Endodermal cell (in vitro differentiated cells): ENCODE measurements at regions not wholly inside any gene's neighbourhood (a gene's known extent, or its start where the extent isn't known, plus 50 kb on each side); places are given as distances from the start of the nearest gene placed in this dataset.

Experiments used
- DNase-seq: peaks from one replicate; pipeline ENCODE4 v3.0.0-alpha.2; 2017
- H3K27ac ChIP-seq: 2 replicates; pipeline ENCODE4 v1.5.1; 2013; ENCODE audit warnings: mild to moderate bottlenecking, low read depth, low read length, moderate library complexity
- H3K27me3 ChIP-seq: 2 replicates; pipeline ENCODE4 v1.6.1; 2013; ENCODE audit warnings: mild to moderate bottlenecking, low read length, moderate library complexity; ENCODE audit not compliant: insufficient read depth, control insufficient read depth, poor library complexity, severe bottlenecking
- H3K36me3 ChIP-seq: 2 replicates; pipeline ENCODE4 v1.7.0; 2013; ENCODE audit warnings: mild to moderate bottlenecking, low read length, moderate library complexity; ENCODE audit not compliant: control insufficient read depth, insufficient read depth
- H3K4me1 ChIP-seq: one replicate; pipeline ENCODE4 v1.7.0; 2013; ENCODE audit warnings: low read length; ENCODE audit not compliant: control insufficient read depth, insufficient read depth
- H3K4me3 ChIP-seq: 2 replicates; pipeline ENCODE4 v1.5.1; 2013; ENCODE audit warnings: mild to moderate bottlenecking, low read length, moderate library complexity
- H3K9ac ChIP-seq: 2 replicates; pipeline ENCODE4 v1.6.1; 2013; ENCODE audit warnings: mild to moderate bottlenecking, low read length, moderate library complexity; ENCODE audit not compliant: poor library complexity, severe bottlenecking; ENCODE audit errors: extremely low read depth
- H3K9me3 ChIP-seq: 2 replicates; pipeline ENCODE4 v1.6.1; 2013; ENCODE audit warnings: mild to moderate bottlenecking, low read length, moderate library complexity; ENCODE audit not compliant: control insufficient read depth
- H3K27ac Mint-ChIP-seq: 2 replicates; pipeline ENCODE4 v1.8.0; 2020; ENCODE audit warnings: mixed read lengths
- H3K27me3 Mint-ChIP-seq: 2 replicates; pipeline ENCODE4 v1.8.0; 2021; ENCODE audit warnings: mild to moderate bottlenecking, mixed read lengths; ENCODE audit not compliant: insufficient read depth
- H3K36me3 Mint-ChIP-seq: 2 replicates; pipeline ENCODE4 v1.8.0; 2020; ENCODE audit warnings: low read depth, mixed read lengths
- H3K4me1 Mint-ChIP-seq: 2 replicates; pipeline ENCODE4 v1.8.0; 2020; ENCODE audit warnings: mixed read lengths
- H3K4me3 Mint-ChIP-seq: 2 replicates; pipeline ENCODE4 v1.8.0; 2020; ENCODE audit warnings: mild to moderate bottlenecking, moderate library complexity, mixed read lengths
- H3K9me3 Mint-ChIP-seq: 2 replicates; pipeline ENCODE4 v1.8.0; 2020; ENCODE audit warnings: mild to moderate bottlenecking, mixed read lengths
- CTCF ChIP-seq: fragments of 200-600 bp; sonication (generic); conservative IDR thresholded peaks from 2 replicates; pipeline ENCODE4 v1.5.0; 2021; ENCODE audit warnings: antibody characterized with exemption, mild to moderate bottlenecking
- WGBS, 2 experiments: methylation state at CpG; one replicate each; pipeline versions ENCODE4 v1.1.5 to v1.1.7; 2013; ENCODE audit warnings: missing lambda C conversion rate in 2 of 2, mixed read lengths in 1 of 2; ENCODE audit not compliant: insufficient coverage in 1 of 2, insufficient read length in 1 of 2; 5-methylcytosine and 5-hydroxymethylcytosine counted together

- no peak for DNase-seq
- TF ChIP-seq CTCF: no peak
- Mint-ChIP-seq H3K4me1 (peaks cover 14% of the 10 kb centered on the region), H3K27me3 (no peaks in the 10 kb centered on the region), H3K36me3 (no peaks in the 10 kb centered on the region), H3K9me3 (no peaks in the 10 kb centered on the region), H3K27ac (no peak overlapping the region), H3K4me3 (no peak overlapping the region)
- H3K4me1 ChIP-seq: peaks cover 5% of the 10 kb centered on the region
- no peaks in the 10 kb centered on the region for H3K9me3 ChIP-seq
- 88 to 91% methylated on average over 4 of the region's 4 CpGs for WGBS, 2 experiments
- no peaks in the 10 kb centered on the region for H3K36me3 ChIP-seq
- H3K27me3 ChIP-seq: no peaks in the 10 kb centered on the region
- H3K9ac ChIP-seq: no peak overlapping the region
- H3K27ac ChIP-seq: no peak overlapping the region
- no peak overlapping the region for H3K4me3 ChIP-seq
Measured at GRCh38 chr11:45396394-45396793, 110.3 kb upstream of the SYT13 start.

- H3K9ac ChIP-seq: no peak overlapping the region
- no peaks in the 10 kb centered on the region for H3K9me3 ChIP-seq
- H3K4me3 ChIP-seq: no peak overlapping the region
- Mint-ChIP-seq H3K9me3 (no peaks in the 10 kb centered on the region), H3K36me3 (no peaks in the 10 kb centered on the region), H3K4me1 (peaks cover 15% of the 10 kb centered on the region), H3K27me3 (no peaks in the 10 kb centered on the region), H3K27ac (no peak overlapping the region), H3K4me3 (no peak overlapping the region)
- H3K4me1 ChIP-seq: peaks cover 5% of the 10 kb centered on the region
- 94 to 98% methylated on average over 5 of the region's 5 CpGs for WGBS, 2 experiments
- no peak overlapping the region for H3K27ac ChIP-seq
- DNase-seq: no peak
- no peaks in the 10 kb centered on the region for H3K36me3 ChIP-seq
- no peaks in the 10 kb centered on the region for H3K27me3 ChIP-seq
- TF ChIP-seq CTCF: no peak
Measured at GRCh38 chr11:45395947-45396346, 109.8 kb upstream of the SYT13 start.

GRCh38 chr11:45395421-45395820, 109.3 kb upstream of the SYT13 start:
- Histone ChIP-seq H3K4me3 (no peak overlapping the region), H3K27me3 (no peaks in the 10 kb centered on the region), H3K4me1 (peaks cover 8% of the 10 kb centered on the region), H3K9ac (no peak overlapping the region), H3K36me3 (no peaks in the 10 kb centered on the region), H3K9me3 (no peaks in the 10 kb centered on the region), H3K27ac (no peak overlapping the region)
- H3K9me3 Mint-ChIP-seq: no peaks in the 10 kb centered on the region
- 88 to 94% methylated on average over 4 to 6 of the region's 6 CpGs for WGBS, 2 experiments
- H3K27ac Mint-ChIP-seq: no peak overlapping the region
- H3K4me3 Mint-ChIP-seq: no peak overlapping the region
- no peaks in the 10 kb centered on the region for H3K27me3 Mint-ChIP-seq
- DNase-seq: no peak
- no peak for TF ChIP-seq CTCF
- no peaks in the 10 kb centered on the region for H3K36me3 Mint-ChIP-seq
- peaks cover 20% of the 10 kb centered on the region for H3K4me1 Mint-ChIP-seq
